DOHH2 (cell line): ENCODE measurements at regions not wholly inside any gene's neighbourhood (a gene's known extent, or its start where the extent isn't known, plus 50 kb on each side); places are given as distances from the start of the nearest gene placed in this dataset.

ENCODE experiments used
- H3F3A ChIP-seq: fragments of 200-600 bp; sonication (generic), shearing (Covaris generic); 2 replicates; pipeline ENCODE4 v1.6.0; 2016; ENCODE audit warnings: antibody characterized with exemption, mild to moderate bottlenecking; ENCODE audit not compliant: control insufficient read depth, insufficient read depth
- H3K27ac ChIP-seq: fragments of 200-600 bp; sonication (generic); 2 replicates; pipeline ENCODE4 v1.5.1; 2014; ENCODE audit warnings: low read depth, mild to moderate bottlenecking, low read length, moderate library complexity
- H3K27me3 ChIP-seq: fragments of 200-600 bp; sonication (generic); 2 replicates; pipeline ENCODE4 v1.6.1; 2014; ENCODE audit warnings: mild to moderate bottlenecking, low read length, mixed read lengths; ENCODE audit not compliant: control insufficient read depth
- H3K36me3 ChIP-seq: fragments of 200-600 bp; sonication (generic); 2 replicates; pipeline ENCODE4 v1.6.1; 2014; ENCODE audit warnings: mild to moderate bottlenecking, low read length, moderate library complexity, mixed read lengths; ENCODE audit not compliant: control insufficient read depth
- H3K4me1 ChIP-seq: fragments of 200-600 bp; sonication (generic); 2 replicates; pipeline ENCODE4 v1.6.1; 2014; ENCODE audit warnings: mild to moderate bottlenecking, low read length, mixed read lengths; ENCODE audit not compliant: control insufficient read depth
- H3K4me2 ChIP-seq: fragments of 200-600 bp; sonication (generic); 2 replicates; pipeline ENCODE4 v1.6.0; 2014; ENCODE audit warnings: mild to moderate bottlenecking, low read length, moderate library complexity
- H3K4me3 ChIP-seq: fragments of 200-600 bp; sonication (generic); 2 replicates; pipeline ENCODE4 v1.5.1; 2014; ENCODE audit warnings: mild to moderate bottlenecking, low read length, mixed read lengths
- H3K79me2 ChIP-seq: fragments of 200-600 bp; sonication (generic); 2 replicates; pipeline ENCODE4 v1.6.1; 2014; ENCODE audit warnings: mild to moderate bottlenecking, low read length, mixed read lengths; ENCODE audit not compliant: control insufficient read depth
- H3K9me2 ChIP-seq: fragments of 200-600 bp; sonication (generic); replicated peaks from 2 replicates; pipeline ENCODE4 v1.6.1; 2014; ENCODE audit warnings: mild to moderate bottlenecking, low read length, mixed read lengths; ENCODE audit not compliant: control insufficient read depth
- H3K9me3 ChIP-seq: fragments of 200-600 bp; sonication (generic); 2 replicates; pipeline ENCODE4 v1.6.1; 2014; ENCODE audit warnings: antibody characterized with exemption, low read length, mixed read lengths; ENCODE audit not compliant: control insufficient read depth, insufficient read depth
- H4K20me1 ChIP-seq: fragments of 200-600 bp; sonication (generic); 2 replicates; pipeline ENCODE4 v1.6.0; 2014; ENCODE audit warnings: low read depth, mild to moderate bottlenecking, antibody characterized with exemption, low read length, moderate library complexity; ENCODE audit not compliant: control insufficient read depth, insufficient read depth
- EZH2phosphoT487 ChIP-seq: fragments of 200-600 bp; sonication (generic); IDR thresholded peaks from 2 replicates; pipeline ENCODE4 v1.6.1; 2017; ENCODE audit warnings: borderline replicate concordance, mild to moderate bottlenecking, antibody characterized with exemption, low read length, moderate library complexity, mixed read lengths
- TF ChIP-seq, protein P1 (sequence below): fragments of 200-600 bp; sonication (generic); IDR thresholded peaks from one replicate; pipeline ENCODE4 v1.5.1; 2014; ENCODE audit warnings: antibody characterized with exemption, mild to moderate bottlenecking, low read depth, low read length; ENCODE audit not compliant: poor library complexity, severe bottlenecking

DNA sequence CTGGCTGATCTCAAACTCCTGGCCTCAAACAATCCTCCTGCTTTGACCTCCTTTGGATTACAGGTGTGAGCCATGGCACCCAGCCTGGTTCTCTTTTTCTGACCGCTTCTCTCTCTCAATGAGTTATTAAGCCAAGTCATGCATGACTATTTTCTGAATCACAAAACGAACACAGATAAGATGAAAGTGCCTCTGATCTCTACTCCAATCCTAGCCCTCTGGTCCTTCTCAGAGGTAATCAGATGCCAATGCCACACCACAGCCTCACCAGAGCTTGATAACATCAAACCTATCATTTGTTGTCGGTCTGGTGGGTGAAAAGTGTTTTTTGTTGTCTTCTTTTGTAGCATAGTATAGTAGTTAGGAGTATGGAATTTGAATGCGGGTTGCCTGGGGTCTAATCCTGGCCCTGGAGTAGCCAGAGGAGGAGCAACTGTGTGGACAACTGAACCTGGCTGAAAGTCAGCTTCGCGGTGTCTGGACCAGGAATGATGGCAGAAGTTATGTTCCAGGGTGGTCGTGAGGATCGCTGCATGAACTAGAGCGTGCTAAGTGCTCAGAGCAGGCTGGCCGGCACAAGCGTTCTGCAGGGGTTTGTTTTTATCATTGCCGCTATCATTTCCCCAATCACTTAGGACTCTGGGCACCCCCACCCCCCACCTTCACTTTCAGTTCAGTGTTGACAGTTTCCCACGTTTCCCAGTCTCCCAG, 77.9 kb downstream of the SPRING1 start:
- Histone ChIP-seq H4K20me1 (no peaks in the 10 kb centered on the region), H3K79me2 (no peaks in the 10 kb centered on the region), H3K27me3 (peaks cover 15% of the 10 kb centered on the region), H3K9me2 (no peaks in the 10 kb centered on the region), H3K4me2 (no peak overlapping the region), H3K4me1 (no peaks in the 10 kb centered on the region), H3K27ac (no peak overlapping the region), H3F3A (no peaks in the 10 kb centered on the region), H3K4me3 (no peak overlapping the region), H3K9me3 (no peaks in the 10 kb centered on the region), H3K36me3 (no peaks in the 10 kb centered on the region)
- TF ChIP-seq, protein P1, sequence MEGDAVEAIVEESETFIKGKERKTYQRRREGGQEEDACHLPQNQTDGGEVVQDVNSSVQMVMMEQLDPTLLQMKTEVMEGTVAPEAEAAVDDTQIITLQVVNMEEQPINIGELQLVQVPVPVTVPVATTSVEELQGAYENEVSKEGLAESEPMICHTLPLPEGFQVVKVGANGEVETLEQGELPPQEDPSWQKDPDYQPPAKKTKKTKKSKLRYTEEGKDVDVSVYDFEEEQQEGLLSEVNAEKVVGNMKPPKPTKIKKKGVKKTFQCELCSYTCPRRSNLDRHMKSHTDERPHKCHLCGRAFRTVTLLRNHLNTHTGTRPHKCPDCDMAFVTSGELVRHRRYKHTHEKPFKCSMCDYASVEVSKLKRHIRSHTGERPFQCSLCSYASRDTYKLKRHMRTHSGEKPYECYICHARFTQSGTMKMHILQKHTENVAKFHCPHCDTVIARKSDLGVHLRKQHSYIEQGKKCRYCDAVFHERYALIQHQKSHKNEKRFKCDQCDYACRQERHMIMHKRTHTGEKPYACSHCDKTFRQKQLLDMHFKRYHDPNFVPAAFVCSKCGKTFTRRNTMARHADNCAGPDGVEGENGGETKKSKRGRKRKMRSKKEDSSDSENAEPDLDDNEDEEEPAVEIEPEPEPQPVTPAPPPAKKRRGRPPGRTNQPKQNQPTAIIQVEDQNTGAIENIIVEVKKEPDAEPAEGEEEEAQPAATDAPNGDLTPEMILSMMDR = no peak
- no peak for TF ChIP-seq EZH2phosphoT487

DNA sequence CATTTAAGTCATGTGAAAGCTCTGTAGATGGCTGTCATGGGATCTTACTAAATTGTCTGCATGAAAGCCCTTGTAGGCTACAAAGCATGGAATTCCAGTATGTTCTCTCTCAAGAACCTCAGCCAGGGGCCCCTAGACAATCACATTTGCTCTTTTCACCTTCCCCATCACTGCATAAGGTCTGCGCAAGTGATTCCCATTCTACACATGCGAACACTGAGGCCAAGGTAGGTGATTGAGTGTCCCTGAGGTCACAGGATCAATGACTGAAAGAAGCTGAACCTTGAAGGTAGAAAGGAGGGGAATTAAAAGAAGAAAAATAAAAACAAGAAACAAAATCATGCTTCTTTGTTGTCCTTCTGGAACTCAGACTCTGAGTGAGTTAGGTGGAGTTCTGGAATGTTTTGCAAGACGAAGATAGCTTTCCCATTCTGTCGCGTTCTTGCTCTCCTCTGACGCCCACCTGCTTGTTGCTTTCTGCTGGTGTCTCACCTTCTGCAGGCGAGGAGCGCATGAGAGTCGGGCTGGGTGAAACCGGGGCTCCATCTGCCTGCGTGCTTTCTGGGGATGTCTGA, 79.9 kb downstream of the SPRING1 start:
- H3K9me3 ChIP-seq = no peaks in the 10 kb centered on the region
- no peak overlapping the region for H3K27ac ChIP-seq
- no peak for TF ChIP-seq EZH2phosphoT487
- TF ChIP-seq, protein P1 = no peak
- H3K79me2 ChIP-seq = no peaks in the 10 kb centered on the region
- H3K4me2 ChIP-seq = no peak overlapping the region
- H4K20me1 ChIP-seq = no peaks in the 10 kb centered on the region
- no peaks in the 10 kb centered on the region for H3K9me2 ChIP-seq
- H3K27me3 ChIP-seq = peaks cover 15% of the 10 kb centered on the region
- no peak overlapping the region for H3K4me3 ChIP-seq
- no peaks in the 10 kb centered on the region for H3K4me1 ChIP-seq
- no peaks in the 10 kb centered on the region for H3K36me3 ChIP-seq
- H3F3A ChIP-seq = no peaks in the 10 kb centered on the region

DNA sequence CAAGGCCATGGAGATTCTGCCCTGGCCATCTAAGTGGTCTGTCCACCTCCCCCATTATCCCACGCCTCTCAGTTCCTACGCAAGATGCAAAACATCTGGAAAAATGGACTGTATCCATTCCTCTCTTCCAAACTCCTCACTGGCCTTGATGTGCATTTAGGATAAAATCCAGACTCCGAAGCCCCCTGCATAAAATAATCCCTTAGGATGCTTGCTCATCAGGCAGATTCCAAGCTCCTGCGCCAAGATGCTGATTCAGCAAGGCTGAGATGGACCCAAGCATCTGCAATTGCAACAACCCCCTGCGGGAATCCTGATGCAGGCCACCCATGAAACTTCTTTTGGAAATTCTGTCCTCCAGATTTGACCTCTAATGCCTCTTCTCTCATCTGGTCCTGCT, 81.6 kb downstream of the SPRING1 start:
- H3K4me2 ChIP-seq = no peak overlapping the region
- no peaks in the 10 kb centered on the region for H3K79me2 ChIP-seq

More for the DNA sequence above, 81.6 kb downstream of the SPRING1 start:
- Histone ChIP-seq H3K9me3 (no peaks in the 10 kb centered on the region), H3K4me1 (no peaks in the 10 kb centered on the region), H3K27ac (no peak overlapping the region), H3K27me3 (peaks cover 9% of the 10 kb centered on the region; the same call in 1 of the 2 replicates), H3F3A (no peaks in the 10 kb centered on the region), H3K4me3 (no peak overlapping the region), H4K20me1 (no peaks in the 10 kb centered on the region), H3K36me3 (no peaks in the 10 kb centered on the region), H3K9me2 (no peaks in the 10 kb centered on the region)
- TF ChIP-seq, protein P1 = no peak
- TF ChIP-seq EZH2phosphoT487 = no peak
